GM19452 (cell line): ENCODE measurements at regions not wholly inside any gene's neighbourhood (a gene's known extent, or its start where the extent isn't known, plus 50 kb on each side); places are given as distances from the start of the nearest gene placed in this dataset.

Source experiments
- ATAC-seq: cut with Tn5 transposase; IDR thresholded peaks from one replicate; pipeline ENCODE4 v1.9.1; 2021; ENCODE audit not compliant: unreplicated experiment

GRCh38 chr2:158009399-158009798 is 92.3 kb upstream of the UPP2 start:
- no peak for ATAC-seq

DNA sequence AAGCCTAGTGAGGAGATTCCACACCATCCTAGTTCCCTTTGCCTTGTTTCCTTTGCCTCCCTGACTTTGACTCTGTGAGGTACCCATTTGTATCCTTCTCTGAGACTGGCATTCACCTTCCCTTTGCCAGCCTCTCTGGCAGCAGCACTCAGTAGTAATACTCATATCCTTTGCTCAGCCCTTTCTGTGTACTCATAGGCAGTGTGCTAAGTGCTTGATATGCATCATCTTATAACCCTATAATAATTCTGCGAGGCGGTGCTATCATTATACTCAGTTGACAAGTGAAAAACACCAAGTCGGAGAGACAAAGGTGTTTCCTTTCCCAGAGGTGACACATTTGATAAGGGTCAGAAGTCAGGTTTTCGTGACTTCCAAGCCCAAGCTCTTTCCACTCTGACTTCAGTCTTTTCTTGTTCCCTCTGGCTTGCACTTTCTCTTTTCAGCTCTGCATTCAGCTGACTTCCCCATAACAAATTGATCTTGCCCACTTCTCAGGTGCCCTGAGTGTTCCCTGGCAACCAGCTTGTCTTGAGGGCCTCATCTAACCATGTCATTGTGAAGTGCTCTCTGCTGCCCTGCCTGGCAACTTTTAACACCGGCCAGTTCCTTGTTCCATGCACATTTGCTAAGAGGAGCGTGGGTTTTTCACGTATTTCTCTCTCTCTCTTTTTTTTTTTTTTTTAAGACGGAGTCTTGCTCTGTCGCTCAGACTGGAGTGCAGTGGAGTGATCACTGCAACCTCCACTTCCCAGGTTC is 94.5 kb upstream of the UPP2 start:
- no peak for ATAC-seq

GRCh38 chr2:158004126-158004764 is 97.4 kb upstream of the UPP2 start:
- no peak for ATAC-seq

- ATAC-seq = no peak
Measured at GRCh38 chr2:158002079-158002478, 99.6 kb upstream of the UPP2 start.

GRCh38 chr2:157996799-157997198 is 104.9 kb upstream of the UPP2 start:
- ATAC-seq = no peak

- no peak for ATAC-seq
Measured at GRCh38 chr2:157995117-157995516, 106.6 kb upstream of the UPP2 start.

DNA sequence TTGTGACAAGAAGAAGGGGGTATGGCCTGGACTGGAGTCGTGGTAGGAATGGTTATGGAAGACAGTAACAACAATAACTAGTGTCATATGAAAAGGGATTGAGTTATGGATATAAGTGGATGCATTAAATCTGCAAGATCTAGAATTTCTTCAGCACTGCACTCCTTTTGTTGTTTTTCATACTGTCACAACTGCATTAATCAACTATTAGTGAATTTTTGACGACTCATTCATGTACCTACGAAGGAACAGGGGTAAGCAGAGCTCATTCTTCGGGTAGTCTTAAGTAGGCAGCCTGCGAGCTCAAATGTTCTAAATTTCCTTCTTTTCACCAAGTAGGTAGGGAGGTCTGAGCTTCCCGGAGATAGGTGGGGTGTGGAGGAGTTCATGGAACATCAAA is 109.7 kb upstream of the UPP2 start:
- ATAC-seq = no peak

- no peak for ATAC-seq
Measured at GRCh38 chr2:157990173-157990572, 111.5 kb upstream of the UPP2 start.

GRCh38 chr2:157989227-157989626 is 112.4 kb upstream of the UPP2 start:
- ATAC-seq = no peak

GRCh38 chr2:157986761-157987160 is 110.6 kb upstream of the ACVR1 start:
- ATAC-seq = no peak

GRCh38 chr2:157984866-157985265 is 108.7 kb upstream of the ACVR1 start:
- no peak for ATAC-seq

GRCh38 chr2:157980020-157980419 is 103.9 kb upstream of the ACVR1 start:
- no peak for ATAC-seq

DNA sequence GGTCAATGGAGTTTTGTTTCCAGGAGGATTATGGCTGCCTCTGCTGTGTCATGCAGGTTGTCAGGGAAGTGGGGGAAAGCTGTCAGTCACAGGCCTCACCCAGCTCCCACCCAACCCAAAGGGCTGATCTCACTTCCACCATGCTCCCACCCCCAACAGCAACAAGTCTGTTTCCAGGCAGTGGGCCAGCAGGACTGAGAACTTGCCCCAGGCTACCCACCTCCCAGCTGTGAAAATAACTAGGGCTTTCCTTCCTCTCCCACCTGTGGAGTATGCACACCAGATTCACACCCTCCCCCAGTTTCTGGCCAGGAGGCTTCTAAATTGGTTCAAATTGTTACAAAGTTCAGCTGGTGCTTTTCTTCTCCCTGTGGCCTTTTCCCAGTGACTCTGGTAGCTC is 95.6 kb upstream of the ACVR1 start:
- ATAC-seq = no peak

DNA sequence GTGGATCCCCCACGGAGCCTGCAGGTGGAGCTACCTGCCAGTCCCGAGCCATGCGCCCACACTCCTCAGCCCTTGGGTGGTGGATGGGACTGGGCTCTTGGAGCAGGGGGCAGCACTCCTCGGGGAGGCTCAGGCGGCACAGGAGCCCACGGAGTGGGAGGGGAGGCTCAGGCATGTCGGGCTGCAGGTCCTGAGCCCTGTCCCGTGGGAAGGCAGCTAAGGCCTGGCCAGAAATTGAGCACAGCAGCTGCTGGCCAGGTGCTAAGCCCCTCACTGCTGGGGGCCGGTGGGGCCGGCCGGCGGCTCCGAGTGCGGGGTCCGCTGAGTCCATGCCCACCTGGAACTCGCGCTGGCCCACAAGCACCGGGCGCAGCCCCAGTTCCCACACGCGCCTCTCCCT is 91.7 kb upstream of the ACVR1 start:
- ATAC-seq = no peak

DNA sequence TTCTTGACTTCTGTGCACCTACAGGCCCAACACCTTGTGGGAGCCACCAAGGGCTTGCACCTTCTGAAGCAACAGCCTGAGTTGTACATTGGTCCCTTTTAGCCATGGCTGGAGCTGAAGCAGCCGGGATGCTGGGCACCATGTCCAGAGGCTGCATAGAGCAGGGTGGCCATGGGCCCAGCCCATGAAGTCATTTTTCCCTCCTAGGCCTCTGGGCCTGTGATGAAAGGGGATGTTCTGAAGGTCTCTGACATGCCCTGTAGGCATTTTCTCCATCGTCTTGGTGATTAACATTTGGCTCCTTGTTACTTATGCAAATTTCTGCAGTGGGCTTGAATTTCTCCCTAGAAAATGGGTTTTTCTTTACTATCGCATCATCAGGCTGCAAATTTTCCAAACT is 83.1 kb upstream of the ACVR1 start:
- no peak for ATAC-seq

DNA sequence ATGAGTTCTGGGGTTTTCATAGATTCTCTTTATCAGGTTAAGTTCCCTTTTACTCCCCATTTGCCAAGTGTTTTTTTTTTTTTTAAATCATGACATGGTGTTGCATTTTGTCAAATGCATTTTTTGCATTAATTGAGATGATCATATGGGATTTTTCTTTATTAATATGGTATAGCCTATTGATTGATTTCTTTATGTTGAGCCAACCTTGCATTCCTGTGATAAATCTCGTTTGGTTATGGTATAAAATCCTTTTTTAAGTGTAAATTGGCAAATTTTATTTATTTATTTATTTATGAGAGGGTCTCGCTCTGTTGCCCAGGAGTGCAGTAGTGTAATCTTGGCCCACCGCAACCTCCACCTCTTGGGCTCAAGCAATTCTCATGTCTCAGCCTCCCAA is 81.5 kb upstream of the ACVR1 start:
- no peak for ATAC-seq

GRCh38 chr2:157952558-157952957 is 76.4 kb upstream of the ACVR1 start:
- no peak for ATAC-seq

GRCh38 chr2:157948856-157949255 is 72.7 kb upstream of the ACVR1 start:
- no peak for ATAC-seq

GRCh38 chr2:157946919-157947557 is 70.9 kb upstream of the ACVR1 start:
- no peak for ATAC-seq

DNA sequence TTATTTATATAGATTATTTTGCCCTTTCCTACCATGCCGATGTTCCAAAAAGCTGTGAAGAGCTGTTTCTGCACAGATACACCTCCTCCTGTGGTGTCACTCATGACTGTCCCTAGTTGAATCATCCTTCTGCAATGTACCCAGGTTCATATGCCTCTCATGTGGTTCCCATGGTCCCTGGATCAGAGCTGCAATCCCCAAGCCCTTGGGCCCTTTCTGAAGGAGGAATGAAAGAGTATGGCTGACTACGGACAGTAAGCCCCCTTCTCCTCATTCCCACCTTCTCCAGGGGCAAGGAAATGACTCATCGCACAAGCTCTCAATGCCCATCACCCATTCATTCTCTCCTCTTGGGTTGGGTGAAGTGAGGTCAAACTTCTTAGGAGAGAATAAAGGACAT is 63.9 kb upstream of the ACVR1 start:
- ATAC-seq = no peak

DNA sequence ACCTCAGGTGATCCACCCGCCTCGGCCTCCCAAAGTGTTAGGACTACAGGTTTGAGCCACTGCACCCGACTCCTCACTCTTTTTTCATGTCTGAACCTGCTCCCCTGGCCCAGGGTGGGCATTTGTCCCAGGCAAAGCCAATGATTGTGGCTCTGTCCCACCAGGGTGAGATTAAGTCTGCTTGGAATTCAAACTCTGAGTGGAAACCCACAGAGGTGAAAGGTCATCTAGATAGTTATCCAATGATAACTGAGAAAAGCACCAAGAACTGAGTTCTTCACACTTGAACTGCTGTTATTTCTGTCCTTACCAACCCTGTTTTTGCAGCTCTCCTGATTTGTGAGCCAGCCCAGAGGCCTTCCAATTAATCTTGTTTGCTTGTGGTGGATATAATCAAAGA is 62.4 kb upstream of the ACVR1 start:
- ATAC-seq = no peak

DNA sequence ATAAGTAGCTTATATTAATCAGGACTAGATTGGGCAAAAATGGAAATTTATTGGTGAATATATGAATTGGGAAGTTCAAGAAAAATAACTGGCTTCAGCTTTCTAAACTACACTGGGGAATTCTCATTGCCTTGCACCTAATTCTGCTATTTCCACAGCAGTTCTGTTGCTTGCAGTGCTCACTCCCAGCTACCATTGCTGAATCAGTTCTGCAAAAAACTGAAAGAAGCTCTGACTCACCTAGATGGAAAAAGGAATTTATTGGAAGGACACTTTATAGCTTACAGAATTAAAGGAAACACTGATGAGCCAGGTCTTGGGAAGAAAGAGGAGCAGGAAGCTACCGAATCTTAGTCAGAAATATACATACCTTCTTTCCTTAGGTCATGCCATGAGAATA is 60.3 kb upstream of the ACVR1 start:
- no peak for ATAC-seq
